ENCODE measurements at regions not wholly inside any gene's neighbourhood (a gene's known extent, or its start where the extent isn't known, plus 50 kb on each side); places are given as distances from the start of the nearest gene placed in this dataset.
"Not testable (repeated sequence)": the region's sequence is repeated elsewhere in the genome, so short reads cannot be mapped to it uniquely, and the experiment has no call there.

DNA sequence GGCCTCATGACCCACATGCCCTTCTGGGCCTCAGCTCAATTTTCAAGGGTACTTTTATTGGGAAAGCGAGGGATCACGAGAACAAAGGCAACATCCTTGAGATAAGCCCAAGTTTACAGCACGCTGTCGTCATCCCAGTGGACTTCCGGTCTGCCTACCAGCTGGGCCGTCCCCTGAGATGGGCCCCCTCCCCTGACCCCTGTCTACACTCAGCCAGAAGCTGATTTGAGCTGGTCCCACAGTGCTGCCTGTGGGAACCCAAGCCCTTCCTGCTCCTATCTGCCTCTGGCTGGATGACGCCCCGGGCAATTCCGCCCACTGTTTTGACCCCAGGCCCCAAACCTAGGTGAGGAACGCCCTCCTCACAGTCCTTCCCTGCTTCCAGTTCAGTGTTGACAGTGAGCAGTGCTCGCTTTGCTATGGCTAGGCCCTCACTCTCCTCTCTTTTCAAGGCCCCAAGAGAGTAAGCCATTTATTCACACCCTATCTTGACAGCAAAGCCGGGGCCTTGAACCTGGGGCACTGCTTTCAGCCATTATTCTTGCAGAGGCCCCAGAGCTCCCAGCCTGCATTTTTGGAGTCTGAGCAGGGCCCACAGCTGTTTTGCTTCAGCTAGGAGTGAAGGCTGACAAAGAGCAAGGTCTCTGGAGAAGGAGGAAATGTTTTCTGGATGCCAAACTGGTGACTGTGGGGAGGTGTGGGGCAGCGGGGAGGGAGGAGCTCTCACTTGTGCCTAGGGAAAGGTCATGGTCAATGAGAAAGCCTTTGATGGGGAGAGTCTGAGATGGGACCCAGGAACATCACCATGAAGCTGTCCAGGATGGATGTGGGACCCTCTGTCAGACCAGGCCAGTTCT lies 164.6 kb upstream of the BCOR start:
- no peak for FAIRE-seq
- DNase-seq (ENCODE audit: low spot score in 2 of 2), result no peak

DNA sequence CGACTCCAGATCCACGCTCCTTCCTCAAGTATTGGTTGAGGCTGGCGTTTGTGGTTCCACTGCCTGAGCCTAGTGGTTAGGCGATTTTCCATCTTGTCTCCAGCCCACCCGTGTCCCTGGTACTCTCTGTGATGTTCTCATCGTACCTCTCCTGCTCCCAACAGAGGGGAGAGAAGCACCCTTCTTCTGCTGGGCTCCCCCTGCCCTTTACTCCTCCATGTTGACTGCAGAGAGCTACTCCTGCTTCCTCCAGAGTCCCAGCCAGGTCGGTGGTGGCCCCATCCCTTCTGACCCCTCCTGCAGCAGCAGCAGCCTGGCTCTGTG lies 164.0 kb upstream of the BCOR start:
- DNase-seq (ENCODE audit: low spot score in 2 of 2) (no peak), FAIRE-seq (no peak)

DNA sequence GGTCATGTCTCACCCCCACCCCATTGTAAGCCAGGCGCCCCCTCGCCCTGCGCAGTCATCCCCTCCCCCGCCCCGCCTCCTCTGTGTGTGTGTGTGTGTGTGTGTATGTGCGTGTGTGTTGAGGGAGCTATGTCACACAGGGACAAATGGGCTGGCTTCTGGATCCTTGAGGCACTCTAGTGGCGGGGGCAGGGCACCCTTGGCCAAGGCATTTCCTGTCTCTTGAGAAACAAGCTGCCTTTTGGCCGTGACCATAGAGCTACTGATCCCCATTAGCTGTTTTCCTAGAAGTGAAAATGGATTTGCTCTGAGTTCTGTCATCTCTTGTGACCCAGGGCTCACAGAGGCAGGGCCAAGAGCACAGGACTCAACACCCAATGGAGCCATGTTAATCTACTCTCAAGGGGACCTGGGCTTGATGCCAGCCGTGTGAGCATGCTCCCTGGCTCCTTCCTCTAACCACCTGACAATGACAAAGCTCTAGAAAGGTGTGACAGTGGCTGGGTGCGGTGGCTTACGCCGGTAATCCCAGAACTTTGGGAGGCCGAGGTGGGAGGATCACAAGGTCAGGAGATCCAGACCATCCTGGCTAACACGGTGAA lies 162.5 kb upstream of the BCOR start:
- DNase-seq (ENCODE audit: low spot score in 2 of 2), result no peak
- FAIRE-seq, result no peak

DNA sequence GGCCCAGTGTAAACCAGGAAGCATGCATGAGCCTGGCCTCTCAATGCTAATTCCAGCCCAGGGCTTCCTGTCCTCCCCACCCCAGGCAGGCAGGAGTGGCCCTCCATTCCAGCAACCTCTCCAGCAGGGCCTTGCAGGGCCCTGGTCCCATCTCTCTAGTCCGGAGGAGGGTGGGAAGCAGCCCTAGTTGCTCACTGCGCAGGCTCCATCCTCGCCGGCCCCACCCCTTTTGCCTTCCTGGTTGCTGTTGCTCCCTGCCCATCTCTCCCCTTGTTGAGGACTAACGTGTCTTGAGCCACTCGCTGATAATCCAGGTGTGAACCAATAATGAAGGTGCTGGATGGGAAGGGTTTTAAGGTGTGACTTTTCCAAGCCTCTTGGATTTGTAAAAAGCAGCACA lies 161.2 kb upstream of the BCOR start:
- FAIRE-seq (no peak), DNase-seq (ENCODE audit: low spot score in 2 of 2) (no peak)

DNA sequence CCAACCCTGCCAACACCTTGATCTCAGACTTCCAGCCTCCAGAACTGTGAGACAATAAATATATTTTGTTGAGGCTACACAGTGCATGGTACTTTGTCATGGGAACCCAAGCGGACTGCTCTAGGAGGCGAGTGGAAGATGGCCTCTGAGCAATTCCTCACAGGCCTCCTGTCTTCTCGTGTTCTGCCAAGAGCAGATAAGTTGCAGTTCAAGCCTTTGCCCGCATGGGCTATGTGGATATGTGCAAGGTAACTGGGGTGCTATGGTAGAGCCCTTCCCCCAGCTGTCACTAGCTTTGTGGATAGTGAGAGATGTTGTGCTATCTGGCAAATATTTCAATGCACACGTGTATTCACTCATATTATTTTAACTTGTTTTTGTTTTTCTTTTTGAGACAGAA lies 156.0 kb upstream of the BCOR start:
- DNase-seq (ENCODE audit: low spot score in 2 of 2), result no peak

DNA sequence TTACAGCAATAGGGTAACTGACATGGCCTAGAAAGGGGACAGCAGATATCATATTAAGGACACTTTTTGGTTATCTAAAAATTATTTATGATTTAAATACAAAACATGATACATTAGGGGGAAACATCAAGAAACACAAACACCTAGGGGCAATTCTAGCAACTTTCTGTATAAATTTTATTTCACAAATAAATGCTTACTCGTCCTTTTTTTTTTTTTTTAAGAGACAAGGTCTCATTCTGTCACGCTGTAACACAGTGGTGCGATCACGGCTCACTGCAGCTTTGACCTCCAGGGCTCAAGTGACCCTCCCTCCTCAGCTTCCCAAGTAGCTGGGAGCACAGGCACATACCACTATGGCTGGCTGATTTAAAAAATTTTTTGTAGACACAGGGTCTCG lies 151.8 kb upstream of the BCOR start:
- DNase-seq (ENCODE audit: low spot score in 2 of 2) (no peak), FAIRE-seq (no peak)

More for the DNA sequence above, 156.0 kb upstream of the BCOR start:
- no peak for FAIRE-seq

DNA sequence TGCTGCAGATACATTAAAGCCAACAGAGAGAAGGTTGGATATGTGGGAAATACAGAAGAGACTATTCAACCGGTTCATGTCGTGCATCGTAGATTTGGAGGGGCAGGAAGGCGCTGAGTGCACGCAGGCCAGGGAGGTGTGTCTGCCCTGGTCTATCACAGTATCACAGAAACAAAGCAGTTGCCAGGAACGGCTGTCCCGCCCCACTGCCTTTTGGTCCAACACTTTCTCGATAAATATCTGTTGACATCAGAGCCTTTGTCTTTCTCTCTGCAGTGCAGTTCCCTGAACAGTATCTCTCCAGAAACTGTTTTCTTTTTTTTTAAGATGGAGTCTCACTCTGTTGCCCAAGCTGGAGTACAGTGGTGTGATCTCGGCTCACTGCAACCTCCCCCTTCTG lies 151.1 kb upstream of the BCOR start:
- no peak for FAIRE-seq
- no peak for DNase-seq (ENCODE audit: low spot score in 2 of 2)

DNA sequence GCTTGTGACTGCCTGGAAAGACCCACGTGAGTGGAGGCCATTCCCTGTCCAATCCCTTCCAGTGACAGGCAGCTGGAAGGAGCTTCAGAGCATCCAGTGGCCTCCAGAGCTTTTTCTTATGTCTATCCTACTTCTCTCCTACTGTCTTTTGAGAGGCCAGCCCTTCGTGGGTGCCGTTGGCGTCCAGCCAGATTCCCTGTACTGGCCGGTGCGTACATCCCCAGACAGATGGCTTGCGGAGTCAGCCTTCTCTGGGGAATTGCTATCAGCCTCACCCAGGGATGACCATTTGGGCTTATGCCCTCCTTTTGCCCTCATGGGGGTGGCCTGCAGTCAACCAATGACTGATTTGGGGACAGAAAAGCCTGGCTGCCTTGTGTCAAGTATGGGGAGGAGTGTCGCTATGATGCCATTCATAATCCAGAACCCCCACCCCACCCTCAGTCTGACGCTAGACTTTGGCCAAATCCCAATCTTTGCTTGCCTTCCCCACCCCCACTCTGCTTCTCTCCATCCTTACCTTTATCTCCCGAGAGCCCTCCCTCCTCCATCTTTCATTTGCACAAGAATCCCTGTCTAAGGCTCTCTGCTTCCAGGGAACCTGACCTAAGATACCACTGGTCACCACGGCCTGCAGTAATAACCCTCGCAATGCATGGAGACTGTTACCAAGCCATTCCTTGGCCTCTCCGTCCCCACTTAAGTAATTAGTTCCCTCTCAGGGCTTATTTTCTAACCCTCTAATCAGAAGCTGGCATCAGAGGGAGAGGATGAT lies 150.3 kb upstream of the BCOR start:
- DNase-seq (ENCODE audit: low spot score in 2 of 2), result no peak
- no peak for FAIRE-seq

DNA sequence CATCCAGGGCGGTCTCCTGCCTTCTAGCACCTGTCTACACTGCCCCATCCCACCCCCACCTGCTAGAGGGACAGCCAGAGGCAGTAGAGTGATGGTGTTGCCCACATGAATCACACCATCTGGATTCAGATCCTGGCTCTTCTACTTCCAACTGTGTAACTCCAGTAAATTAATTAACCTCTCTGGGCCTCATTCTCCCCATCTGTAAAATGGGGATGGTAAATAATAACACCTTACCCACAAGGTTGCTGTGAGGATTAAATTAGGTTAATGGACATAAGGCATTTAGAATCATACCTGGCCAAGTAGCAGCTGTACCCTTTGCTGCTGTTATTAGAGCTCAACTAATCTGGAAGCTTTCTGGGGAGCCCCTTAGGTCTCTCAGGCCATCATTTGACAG lies 149.6 kb upstream of the BCOR start:
- DNase-seq (ENCODE audit: low spot score in 2 of 2) (no peak), FAIRE-seq (no peak)

DNA sequence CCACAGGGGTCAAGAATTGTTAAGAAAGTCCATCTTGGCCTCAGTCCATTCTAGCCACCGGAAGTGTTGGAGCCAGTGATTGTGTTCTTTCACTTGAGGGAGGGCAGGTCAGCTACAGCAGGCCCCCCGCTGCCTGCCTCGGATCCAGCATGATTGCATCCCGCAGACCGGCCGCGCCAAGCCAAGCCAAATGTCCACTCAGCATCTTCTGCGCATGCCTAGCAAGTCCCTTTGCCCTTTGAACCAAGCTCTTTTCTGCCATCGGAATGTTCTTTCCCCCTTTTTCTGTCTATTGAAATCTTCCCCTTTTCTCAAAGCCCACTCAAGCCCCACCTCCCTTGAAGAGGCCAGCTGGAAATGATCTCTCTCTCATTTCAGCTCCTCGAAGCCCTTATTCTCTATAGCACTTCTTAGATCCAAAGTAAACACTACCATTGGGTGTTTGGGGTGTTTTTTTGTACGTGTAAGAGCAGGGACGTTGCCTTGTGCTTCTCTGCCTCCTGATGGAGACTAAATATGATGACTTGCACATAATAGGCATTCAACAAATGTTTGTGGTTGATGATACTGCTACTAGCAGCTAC lies 147.8 kb upstream of the BCOR start:
- DNase-seq (ENCODE audit: low spot score in 2 of 2), result no peak
- no peak for FAIRE-seq

DNA sequence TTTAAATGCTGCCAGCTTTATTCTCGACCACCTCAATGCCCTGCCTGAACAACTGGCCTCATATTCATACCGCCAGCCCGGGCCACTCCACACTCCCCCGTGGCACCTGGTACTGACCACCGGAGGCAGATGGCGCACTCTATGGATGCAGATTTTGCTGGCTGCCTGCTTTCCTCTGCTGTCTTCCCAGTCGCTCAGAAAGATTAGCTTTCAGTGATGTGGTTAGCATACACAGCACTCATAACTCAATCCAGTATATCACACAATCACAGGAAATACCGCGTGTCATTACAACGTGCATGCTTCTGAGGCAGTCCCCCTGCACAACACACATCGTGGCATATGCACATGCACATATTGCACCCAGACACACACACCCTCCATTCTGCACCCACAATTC lies 147.2 kb upstream of the BCOR start:
- FAIRE-seq (no peak), DNase-seq (ENCODE audit: low spot score in 2 of 2) (no peak)

DNA sequence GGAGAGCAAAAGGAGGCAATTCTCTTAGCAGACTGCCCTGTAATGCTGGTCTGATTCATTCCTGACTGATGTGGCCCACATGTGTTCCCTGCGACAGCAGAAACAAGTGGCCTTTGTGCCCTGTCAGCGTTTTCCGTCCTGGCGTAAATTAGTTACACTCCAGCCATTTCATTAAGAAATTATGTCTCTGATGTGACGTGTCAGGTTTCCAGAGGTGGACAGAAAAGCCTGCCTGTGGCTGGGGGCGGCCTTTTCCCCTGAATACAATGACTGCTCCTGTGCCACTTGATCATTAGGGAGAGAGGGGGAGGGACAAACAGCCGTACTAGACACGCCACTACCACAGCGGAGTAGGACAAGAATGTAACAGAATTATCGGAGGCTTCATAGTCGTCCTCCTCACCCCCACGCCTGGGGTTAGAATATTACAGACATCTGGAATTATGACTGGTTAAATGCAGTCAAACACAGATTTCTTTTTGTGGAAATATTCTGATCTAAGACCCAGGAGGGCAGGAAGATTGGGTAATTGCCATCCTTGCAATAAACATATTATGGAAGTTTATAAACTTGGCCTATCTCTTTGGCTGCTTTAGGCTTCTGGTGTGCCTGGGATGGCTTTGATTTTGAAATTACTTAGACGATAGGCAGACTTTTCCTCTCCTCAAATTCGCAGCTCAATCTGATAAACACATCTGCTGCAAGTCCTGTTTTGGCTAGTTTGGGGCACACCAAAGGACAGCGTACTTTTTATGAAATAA lies 146.2 kb upstream of the BCOR start:
- DNase-seq (ENCODE audit: low spot score in 2 of 2), result no peak
- FAIRE-seq, result no peak

DNA sequence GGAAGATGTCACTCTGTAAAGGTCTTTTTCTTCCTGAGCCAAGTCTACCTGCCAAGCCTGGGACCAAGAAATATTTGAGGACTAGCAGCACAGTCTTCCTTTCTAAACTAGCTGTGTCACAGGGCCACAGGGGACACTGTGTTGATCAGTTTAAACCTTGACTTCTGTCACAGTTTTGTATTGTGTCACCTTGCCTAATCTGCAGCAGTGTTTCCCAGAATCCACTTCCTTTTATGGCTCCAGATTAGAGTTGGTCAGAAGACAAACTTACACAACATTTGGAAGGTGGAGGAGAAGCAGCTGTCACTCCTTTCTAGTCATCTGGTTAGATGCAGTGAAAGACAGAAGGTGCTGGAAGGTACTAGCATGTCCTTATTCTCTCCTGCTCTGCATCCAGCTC lies 143.1 kb upstream of the BCOR start:
- DNase-seq (ENCODE audit: low spot score in 2 of 2) (no peak), FAIRE-seq (no peak)

DNA sequence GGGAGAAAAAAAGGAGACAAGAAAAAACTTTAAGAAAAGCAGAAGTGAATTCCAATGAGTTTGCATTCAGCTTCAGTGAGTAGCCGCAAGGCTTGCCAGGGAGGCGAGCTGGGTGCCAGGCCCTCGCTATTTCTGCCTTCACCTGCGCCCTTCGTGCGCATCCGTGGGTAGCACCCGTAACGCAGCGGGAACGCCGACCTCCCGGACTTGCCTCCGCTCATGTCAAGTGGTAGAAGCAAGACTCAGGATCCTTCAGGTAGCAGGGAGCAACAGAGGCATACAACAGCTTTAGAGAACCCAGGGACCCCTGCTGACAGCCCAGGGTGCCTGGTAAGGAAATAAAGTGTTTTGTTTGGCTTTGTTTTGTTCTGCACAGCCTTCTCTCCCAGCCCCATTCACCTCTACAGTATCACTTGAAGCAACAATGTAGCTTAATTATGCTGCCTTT lies 140.0 kb upstream of the BCOR start:
- FAIRE-seq (no peak), DNase-seq (ENCODE audit: low spot score in 2 of 2) (no peak)

DNA sequence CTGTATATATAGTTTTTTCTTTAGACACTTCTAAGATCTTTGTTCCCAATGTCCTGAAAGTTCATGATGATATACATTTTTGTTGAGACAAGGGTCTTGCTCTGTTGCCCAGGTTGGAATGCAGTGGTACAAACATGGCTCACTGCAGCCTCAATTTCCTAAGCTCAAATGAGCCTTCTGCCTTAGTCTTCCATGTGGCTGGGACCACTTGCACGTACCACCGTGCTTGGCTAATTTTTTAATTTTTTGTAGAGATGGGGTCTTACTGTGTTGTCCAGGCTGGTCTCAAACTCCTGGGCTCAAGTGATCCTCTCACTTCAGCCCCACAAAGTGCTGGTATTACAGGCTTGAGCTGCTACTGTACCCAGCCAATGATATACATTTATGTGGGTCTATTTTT lies 132.9 kb upstream of the BCOR start:
- FAIRE-seq (no peak), DNase-seq (ENCODE audit: low spot score in 2 of 2) (no peak)

DNA sequence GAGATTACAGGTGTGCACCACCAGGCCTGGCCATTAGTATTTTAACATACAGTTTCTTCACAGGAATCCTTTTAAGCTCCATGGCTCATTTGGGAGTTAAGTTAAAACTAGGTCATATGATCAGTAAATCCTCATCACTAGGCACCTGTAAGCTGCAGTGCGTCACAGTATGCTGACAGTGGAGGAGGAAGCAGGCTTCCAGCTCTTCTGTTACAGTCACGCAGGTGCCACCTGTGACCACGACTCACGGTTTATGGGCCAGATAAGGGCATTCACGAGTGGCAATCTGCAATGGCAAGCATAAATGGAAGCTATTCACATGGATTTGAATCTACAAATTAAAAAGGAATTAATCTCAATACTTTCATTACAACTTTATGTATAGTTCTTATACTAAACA lies 129.4 kb upstream of the BCOR start:
- FAIRE-seq, result no peak
- DNase-seq (ENCODE audit: low spot score in 2 of 2), result no peak

DNA sequence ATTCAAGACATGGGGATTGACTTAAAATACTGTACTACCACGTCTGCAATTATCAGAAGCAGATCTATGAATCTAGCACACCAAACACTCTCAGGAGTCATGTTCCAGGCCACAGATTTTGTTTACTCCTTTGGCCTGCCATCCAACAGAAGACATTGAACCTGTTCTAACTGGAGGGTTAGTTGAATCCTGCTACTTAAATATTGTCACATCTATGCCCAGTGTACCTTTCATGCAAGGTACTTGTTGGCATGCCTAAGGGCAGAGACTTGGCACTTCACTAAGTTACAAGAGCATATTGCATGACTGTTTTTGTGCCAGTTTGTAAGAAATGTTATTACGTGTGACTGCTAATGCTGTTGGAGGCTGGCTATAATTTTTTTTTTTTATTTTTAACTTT lies 126.9 kb upstream of the BCOR start:
- DNase-seq (ENCODE audit: low spot score in 2 of 2), result no peak
- no peak for FAIRE-seq

DNA sequence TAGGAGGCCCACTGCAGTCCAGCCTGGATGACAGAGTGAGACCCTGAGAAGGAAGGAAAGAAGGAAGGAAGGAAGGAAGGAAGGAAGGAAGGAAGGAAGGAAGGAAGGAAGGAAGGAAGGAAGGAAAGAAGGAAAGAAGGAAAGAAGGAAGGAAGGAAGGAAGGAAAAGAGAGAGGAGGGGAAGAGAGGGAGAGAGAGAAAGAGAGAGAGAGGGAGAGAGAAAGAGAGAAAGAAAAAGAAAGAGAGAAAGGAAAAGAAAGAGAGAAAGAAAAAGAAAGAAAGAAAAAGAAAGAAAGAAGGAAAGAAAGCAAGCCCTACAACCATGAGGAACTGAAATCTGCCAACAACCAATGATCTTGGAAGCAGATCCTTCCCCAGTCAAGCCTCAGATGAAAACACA lies 124.9 kb upstream of the BCOR start:
- DNase-seq (ENCODE audit: low spot score in 2 of 2); FAIRE-seq: not testable (repeated sequence)

DNA sequence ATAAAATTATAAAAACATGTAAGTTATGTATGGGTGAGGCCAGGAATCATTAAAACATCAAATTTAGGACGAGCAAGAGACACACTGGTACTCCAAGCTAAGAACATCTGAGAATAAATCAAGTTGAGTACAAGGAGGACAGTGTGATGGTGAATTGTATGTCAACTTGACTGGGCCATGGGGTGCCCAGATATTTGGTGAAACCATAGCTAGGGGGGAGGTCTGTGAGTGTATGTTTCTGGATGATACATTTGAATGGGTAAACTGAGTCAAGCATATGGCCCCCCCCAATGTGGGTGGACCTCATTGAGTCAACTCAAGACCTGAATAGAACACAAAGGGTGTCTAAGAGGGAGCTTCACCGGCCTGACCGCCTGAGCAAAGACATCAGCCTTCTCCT lies 115.3 kb upstream of the BCOR start:
- FAIRE-seq, result no peak
- DNase-seq (ENCODE audit: low spot score in 2 of 2), result no peak

DNA sequence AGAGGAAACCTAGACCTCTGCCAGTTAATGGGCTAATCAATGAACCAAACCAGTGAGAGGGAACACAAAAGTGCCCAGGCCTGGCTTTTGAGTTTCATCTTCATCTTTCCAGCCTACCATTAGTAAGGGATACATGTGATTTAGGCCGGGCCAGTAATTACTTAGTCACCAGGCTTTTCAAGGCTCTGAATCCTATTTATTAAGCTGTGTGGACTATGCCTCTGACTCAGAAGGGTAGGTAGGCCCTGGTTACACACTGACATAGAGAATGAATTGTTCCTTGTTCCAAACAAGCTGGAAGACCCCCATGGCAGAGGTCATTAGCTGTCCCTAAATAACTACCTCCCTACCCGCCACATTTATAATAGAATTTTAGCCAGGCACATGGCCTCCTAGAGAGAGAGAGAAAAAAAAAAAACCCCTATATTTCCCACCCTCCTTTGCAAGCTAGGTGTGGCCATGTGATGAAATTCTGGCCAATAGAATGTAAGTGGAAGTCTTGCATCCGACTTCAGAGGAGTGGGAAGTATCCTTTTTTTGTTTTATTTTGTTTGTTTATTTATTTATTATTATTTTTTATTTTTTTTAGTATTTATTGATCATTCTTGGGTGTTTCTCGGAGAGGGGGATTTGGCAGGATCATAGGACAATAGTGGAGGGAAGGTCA lies 112.3 kb upstream of the BCOR start:
- no peak for FAIRE-seq

More for the DNA sequence above, 112.3 kb upstream of the BCOR start:
- no peak for DNase-seq (ENCODE audit: low spot score in 2 of 2)
